HG03571 (cell line): ENCODE measurements at regions not wholly inside any gene's neighbourhood (a gene's known extent, or its start where the extent isn't known, plus 50 kb on each side); places are given as distances from the start of the nearest gene placed in this dataset.
"Not testable (repeated sequence)": the region's sequence is repeated elsewhere in the genome, so short reads cannot be mapped to it uniquely, and the experiment has no call there.

ENCODE experiments used
- ATAC-seq: cut with Tn5 transposase; IDR thresholded peaks from one replicate; pipeline ENCODE4 v1.9.1; 2021; ENCODE audit not compliant: unreplicated experiment

DNA sequence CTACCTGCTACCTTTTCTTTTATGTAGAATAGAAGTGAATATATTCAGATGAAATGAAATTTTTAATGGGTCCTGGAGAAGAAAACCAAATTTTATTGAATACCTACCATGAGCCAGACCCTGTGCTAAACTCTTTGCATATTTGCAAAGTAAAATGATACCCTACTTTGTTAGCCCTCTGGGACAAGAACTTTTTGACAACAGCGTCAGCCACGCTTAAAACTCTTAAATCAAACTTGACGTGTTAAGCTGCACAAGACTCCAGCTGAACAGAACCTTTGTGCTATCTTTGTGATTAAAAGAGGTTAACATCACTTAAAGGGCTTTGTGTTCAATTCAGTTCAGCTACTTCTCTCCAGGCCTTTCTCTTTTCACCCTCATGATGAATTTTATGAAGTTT lies 316.5 kb downstream of the MEX3B start:
- ATAC-seq, result no peak

DNA sequence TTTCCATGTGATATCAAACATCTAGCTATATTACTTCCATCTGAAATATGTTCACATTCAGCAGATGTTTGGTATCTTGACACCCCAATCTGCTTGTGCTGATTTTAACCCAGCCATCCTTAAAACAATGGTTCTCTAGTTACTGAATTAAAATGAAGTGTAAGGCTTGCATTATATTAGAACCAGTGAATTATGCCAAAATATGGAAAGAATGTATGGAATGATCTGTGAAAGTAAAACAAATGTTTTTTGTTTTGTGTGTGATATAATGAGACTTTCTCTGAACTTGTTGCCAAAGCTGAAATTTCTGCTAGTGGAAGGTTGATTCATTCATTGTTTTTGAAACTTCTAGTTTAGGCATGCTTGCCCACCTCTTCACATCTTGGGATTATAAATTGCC lies 317.1 kb downstream of the MEX3B start:
- ATAC-seq, result no peak

DNA sequence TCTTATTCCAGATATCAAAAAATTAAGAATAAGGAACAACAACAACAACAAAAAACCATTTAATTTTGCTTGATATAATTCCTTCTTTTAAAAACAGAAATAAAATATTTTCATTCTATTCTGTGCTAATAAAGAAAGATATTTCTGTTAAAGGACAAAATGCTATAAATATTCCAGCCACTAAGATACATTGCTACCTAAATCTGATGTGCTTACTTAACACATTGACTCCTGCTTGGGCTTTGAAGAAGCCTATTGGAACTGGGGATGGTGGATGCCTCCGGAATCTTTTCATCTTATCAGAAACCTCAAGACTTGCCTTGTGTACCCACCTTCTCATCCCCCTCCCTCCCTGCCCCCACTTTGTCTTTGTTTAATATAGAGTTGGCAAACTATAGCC lies 320.2 kb downstream of the MEX3B start:
- no peak for ATAC-seq

DNA sequence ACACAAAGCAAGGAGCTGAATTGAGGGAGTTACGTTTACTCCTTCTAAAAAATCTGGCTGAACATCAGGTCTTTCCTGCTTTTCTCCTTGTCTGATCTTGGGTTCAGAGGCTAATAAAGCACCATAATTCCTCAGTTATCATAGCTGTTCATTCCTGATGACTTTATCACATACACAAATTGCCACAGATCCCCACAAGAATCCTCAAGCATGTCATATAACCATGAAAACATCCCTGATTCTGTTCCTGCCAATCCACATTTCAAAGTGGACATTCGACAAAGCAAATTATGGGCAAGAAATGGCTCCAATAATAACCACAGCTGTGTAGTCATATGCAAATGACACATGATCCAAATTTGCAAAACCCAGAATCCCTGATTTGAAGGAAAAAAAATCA lies 321.3 kb downstream of the MEX3B start:
- ATAC-seq, result no peak

DNA sequence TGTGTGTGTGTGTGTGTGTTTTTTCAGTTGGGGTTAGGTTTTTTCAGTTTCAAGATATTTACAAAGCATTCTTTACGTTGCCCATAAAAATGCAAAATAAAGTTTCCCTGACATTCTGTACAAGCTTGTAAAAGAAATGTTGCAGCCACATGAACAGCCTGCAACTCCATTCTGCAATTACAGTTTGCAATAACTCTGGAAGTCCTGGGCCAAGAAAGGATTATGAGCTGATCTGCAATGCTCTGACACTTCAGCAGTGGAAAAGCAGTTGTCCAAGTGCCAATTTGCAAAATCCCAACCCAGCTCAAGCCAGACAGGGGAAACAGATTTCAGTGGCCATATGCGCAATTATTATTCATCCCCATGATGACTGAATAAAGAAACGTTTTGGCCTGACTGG lies 322.1 kb downstream of the MEX3B start:
- ATAC-seq, result no peak

DNA sequence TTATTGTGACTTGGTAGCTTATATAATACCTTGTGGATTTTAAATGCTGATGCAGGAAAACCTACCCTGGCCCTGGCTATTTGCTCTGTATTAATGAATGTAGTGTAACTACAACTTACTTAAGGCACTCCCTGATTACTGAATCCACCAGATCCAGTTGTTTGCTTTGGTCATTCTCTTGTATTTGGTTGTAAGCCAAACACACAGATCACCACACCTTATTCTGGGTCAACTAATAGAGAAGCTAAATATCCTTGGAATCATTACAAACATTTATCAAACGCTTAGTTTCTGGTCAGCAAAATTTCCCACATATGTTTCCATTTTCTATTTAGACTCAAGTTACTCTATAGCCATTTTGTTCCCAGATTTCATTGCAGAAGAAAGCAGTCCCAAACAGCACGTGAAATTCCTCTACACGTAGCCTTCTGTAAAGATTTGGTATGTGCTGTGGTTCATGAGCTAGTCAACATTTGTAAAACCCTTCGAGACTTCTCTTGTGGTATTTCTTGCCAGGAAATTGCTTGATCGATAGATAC lies 322.6 kb downstream of the MEX3B start:
- no peak for ATAC-seq

DNA sequence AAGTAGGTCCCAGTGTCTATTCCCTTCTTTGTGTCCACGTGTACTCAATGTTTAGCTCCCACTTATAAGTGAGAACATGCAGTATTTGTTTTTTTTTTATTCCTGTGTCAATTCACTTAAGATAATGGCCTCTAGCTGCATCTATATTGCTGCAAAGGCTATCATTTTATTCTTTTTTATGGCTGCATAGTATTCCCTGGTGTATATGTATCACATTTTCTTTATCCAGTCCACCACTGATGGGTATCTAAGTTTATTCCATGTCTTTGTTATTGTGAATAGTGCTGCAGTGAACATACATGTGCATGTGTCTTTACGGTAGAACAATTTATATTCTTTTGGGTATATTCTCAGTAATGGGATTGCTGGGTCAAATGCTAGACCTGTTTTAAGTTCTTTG lies 329.4 kb downstream of the MEX3B start:
- ATAC-seq, result not testable (repeated sequence)

DNA sequence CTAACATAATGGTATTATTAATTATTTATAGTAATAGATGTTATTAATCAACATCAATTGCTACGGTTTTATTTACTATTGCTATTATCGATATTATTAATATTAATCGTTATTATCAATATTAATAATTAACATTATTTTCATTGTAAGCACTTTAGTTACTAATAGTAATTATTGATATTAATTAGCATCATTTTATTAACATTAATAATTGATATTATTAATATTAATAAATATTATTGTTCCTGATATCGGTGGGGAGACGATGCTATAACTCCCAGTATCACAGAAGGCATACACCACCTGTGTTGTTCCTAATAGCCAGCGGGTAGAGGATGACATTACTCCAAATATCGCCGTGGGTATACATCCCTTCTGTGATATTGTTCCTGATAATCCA lies 335.5 kb downstream of the MEX3B start:
- ATAC-seq, result no peak

DNA sequence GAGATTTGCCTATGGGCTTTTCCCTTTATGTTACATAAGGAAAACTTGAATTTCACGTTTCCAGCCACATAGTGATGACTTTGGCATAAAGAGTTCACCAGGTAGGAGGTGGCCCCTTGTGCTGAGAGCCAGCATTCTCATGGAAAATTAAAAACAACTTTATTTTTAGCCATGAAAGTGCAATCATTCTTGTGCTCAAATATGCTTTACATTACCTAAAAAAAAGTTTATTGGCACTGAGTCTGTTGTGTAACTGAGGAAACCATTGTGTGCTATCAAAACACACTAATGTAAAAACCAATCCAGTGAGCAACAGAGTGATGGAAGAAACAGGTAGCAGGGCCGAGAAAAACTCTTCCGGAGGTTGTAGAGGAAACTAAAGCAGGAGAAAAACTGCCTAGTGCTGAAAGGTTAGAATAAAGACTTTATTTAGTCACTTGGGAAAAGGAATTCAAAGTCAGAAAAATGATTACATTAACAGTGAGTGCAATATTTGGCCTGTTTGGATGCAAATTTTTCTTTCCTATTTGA lies 332.9 kb upstream of the TMC3 start:
- ATAC-seq, result not testable (repeated sequence)

DNA sequence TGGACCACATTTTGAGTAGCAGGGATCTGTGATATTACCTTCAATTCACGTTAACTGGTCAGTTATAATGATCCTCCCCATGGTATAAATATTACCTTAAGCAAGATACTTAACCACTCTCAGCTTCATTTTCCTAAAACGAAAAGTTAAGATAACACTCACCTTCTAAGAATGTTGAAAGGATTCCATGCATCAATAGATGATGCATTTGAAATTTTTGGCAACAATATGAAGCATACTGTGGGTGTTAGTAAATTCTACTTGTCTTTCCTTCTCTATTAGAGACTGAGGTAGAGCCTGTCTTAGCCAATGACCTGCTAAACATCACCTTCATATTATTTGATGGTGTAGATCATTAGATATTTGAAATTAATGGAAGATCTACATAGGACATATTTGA lies 331.7 kb upstream of the TMC3 start:
- ATAC-seq, result not testable (repeated sequence)

DNA sequence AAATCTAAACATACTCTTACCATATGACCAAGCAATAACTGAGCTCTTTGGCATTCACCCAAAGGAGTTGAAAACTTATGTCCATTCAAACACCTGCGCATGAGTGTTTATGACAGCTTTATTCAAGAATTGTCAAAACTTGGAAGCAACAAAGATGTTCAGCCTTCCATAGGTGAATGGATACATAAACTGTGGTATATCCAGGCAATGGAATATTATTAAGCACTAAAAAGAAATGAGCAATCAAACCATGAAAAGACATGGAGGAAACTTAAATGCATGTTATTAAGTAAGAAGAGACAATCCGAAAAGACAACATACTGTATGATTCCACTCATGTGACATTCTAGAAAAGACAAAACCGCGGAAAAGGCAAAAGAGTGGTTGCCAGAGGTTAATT lies 312.0 kb upstream of the TMC3 start:
- ATAC-seq, result no peak

DNA sequence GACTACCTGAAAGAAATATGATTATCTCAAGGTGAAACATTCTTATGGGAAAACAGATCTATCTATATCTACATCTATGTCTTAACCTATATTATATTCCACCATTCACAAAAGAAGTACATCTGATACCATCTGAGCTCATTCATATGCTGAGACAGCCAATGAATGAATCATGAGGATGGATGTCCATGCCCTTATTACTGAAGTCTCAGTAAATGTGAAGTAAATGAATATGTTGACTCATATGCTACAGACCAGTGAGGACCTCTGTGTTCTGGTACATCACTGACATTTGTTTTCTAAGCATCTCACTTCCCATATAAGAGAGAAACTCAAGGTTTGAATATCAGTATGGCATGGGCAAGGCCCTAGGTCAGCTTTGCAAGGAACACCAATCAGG lies 311.2 kb upstream of the TMC3 start:
- no peak for ATAC-seq

DNA sequence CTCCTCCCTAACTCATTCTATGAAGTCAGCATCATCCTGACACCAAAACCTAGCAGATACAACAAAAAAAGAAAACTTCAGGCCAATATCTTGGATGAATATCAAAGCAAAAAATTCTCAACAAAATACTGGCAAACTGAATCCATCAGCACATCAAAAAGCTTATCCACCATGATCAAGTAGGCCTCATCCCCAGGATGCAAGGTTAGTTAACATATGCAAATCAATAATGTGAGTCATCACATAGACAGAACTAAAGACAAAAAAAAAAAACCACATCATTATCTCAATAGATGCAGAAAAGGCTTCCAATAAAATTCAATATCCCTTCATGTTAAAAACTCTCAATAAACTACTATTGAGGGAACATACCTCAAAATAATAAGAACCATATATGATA lies 306.8 kb upstream of the TMC3 start:
- no peak for ATAC-seq

DNA sequence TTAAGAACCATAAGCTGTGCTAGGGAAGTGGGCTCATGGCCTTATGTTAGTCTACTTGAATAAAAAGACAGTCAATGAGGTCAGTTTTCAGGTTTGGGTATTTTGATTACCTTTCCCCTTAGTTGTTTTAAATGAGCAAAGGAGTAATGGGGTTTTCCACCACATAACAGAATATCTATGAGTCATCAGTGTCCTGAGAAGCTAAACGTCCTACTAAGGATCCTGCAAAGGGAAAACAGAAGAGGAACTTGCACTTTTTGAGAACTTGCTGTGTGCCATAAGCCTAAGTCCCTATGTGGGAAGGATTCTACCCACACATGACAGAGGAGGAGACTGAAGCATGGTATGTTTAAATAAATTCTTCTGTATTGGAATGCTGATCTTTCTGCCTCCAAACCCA lies 292.8 kb upstream of the TMC3 start:
- no peak for ATAC-seq

DNA sequence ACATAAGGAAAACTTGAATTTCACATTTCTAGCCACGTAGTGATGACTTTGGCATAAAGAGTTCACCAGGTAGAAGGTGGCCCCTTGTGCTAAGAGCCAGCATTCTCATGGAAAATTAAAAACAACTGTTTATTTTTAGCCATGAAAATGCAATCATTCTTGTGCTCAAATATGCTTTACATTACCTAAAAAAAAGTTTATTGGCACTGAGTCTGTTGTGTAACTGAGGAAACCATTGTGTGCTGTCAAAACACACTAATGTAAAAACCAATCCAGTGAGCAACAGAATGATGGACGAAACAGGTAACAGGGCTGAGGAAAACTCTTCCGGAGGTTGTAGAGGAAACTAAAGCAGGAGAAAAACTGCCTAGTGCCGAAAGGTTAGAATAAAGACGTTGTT lies 287.0 kb upstream of the TMC3 start:
- no peak for ATAC-seq

DNA sequence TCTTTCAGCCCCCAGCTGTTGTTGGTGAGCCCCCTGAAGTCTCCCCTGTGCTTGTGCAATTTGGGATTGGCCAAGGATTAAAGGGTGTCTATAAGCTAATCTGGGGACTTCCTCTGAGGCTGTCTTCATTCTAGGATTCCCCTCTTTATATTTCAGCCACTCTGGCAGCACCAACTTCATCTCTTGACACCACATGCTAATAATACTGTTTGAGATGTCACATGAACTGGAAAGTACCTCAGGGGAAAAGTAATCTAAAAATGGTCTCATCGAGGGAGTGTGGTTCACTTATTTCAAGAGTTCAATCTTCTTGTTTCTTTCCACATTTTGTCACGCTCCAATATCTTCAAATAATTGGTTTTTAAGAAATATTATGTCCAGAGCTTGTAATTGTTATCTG lies 279.2 kb upstream of the TMC3 start:
- ATAC-seq, result no peak

DNA sequence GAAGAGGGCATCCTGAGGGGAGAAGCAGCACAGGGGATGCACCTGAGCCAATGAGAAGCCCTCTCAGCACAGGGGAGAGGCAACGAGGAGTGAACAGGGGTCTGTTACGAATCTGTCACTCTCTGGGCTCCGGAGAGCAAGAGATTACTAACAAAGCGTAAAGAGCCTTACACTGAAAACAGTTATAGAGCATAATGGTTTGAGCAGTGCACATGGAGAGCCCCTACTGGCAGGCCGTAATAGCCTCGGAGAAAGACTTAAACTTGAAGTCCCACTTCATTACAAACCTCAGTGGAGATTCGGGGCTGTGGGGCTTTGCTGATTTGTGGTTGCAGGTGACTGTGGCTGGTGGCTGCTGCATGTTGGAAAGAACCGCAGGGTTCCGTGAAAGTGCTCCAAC lies 271.5 kb upstream of the TMC3 start:
- no peak for ATAC-seq

DNA sequence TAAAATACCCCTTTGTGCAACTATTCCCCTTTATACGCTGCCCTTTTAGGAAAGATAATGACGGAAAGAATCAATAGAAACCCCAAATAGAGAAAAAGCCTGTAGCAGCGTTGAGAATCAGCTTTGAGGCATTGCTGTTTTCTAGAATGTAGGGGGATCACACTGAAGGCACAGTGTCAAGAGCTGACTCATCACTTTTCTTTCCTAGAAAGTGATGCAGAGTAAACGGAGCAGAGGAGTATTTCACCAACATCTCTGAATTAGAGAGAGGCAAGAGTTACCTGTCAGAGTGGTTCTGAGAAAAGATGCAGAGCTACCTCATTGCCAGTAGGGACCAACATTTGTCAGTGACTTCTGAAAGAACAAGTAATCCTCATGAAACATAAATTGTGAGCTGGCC lies 269.8 kb upstream of the TMC3 start:
- ATAC-seq, result no peak

DNA sequence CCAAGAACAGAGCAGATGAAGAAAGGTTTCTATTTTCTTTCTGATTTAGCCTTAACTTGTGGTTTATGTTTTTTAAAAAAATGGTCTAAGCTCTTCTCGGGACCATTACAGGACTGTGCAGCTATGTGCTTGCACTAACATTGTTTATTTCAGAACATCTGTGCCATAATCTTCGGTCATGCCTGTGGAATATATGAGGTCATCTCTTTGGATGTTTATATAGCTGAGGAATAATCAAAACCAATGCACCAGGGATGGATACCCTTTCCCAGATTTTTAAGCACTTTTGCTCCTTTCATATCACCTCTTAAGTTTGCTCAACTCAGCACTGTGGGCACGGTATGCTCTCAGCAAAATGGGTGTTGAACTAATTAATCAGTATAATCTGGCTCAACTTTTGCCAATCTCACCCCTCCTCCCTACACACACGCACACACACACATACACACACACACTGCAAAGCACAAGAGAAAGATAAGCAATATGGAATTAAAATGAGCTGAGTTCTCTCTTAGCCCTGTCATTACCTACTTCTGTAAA lies 268.5 kb upstream of the TMC3 start:
- no peak for ATAC-seq

DNA sequence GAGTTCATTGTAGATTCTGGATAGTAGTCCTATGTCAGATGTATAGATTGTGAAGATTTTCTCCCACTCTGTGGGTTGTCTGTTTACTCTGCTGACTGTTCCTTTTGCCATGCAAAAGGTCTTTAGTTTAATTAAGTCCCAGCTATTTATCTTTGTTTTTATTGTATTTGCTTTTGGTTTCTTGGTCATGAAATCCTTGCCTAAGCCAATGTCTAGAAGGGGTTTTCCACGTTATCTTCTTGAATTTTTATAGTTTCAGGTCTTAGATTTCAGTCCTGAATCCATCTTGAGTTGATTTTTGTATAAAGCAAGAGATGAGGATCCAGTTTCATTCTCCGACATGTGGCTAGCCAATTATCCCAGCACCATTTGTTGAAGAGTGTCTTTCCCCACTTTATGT lies 262.1 kb upstream of the TMC3 start:
- ATAC-seq, result not testable (repeated sequence)

DNA sequence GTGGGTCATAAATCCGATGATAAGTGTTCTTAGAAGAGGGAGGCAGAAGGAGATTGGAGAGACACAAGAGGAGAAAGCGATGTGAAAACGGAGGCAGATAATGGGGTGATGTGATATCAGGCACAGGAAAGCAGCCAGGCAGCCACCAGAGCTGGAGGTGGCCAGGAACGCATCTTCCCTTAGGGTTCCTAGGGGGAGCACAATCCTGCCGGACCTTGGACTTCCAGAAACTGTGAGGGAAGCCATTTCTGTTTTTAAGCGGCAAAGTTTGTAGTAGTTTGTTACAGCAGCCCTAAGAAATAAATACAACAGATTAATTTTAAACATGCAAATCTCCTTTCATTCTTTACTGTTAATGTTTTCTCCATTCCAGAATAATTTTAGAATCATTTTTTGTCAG lies 259.9 kb upstream of the TMC3 start:
- ATAC-seq, result no peak

DNA sequence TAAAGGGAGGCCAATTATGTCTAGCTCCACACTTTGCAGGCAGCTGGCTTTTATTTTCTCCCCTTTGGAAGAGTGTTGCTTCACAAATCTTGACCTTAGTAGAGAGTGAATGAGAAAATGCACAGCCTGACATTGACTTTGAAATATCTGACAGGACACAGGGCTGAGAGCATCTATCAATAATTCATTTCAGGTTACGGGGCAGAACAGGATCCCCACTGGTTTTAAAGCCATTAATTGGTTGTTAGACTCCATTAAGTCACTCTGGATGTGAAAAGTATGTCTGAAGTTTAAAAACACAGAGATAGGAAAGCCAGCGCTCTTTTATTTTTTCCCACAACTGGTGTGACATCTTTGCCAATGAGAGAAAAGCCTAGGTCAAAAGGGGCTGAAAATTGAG lies 251.9 kb upstream of the TMC3 start:
- ATAC-seq, result no peak

DNA sequence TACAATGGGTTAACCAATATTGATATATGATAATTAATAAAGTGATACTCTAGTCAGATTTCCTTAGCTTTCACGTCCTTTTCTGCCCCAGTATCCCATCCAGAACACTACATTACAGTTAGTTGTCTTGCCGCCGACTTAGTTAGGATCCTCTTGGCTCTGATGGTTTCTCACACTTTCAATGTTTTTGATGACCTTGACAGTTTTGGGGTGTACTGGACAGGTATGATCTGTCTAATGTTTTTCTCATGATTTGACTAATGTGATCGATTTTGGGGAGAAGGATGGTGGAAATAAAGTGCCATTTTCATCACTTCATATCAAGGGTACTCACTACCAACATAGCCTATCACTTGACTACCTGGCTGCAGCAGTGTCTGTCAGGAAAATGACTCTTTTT lies 245.0 kb upstream of the TMC3 start:
- ATAC-seq, result no peak
